ENCODE measurements at regions not wholly inside any gene's neighbourhood (a gene's known extent, or its start where the extent isn't known, plus 50 kb on each side); places are given as distances from the start of the nearest gene placed in this dataset.

GRCh38 chr20:41769592-41770018 lies 151.4 kb upstream of the CHD6 start:
- H3K79me1 ChIP-seq (ENCODE audit: low read depth, low read length): no peaks in the 10 kb centered on the region
- no peak overlapping the region for H2BK15ac ChIP-seq (ENCODE audit: low read length)
- peak overlapping the region; percentile 91; the same call in 1 of the 2 replicates for H2BK20ac ChIP-seq (ENCODE audit: low read length)
- H2AFZ ChIP-seq (ENCODE audit: low read length): peak overlapping the region; percentile 71; the same call in 1 of the 2 replicates
- H3K4ac ChIP-seq (replicated peaks; ENCODE audit: insufficient read length, low read depth, low read length): peak overlapping the region; percentile 16
- H2AK5ac ChIP-seq (ENCODE audit: low read depth, low read length): peak overlapping the region; percentile 66; the same call in 1 of the 2 replicates
- peak overlapping the region; percentile 93; the same call in 1 of the 2 replicates for H2BK12ac ChIP-seq (ENCODE audit: low read depth, low read length)
- H3K36me3 ChIP-seq (ENCODE audit: control insufficient read depth in 2 of 4, insufficient read depth in 4 of 4, low read length in 3 of 4): no peaks in the 10 kb centered on the region
- H4K20me1 ChIP-seq (replicated peaks in 1 of 2; ENCODE audit: control insufficient read depth in 1 of 2, insufficient read depth in 2 of 2, low read length in 2 of 2): no peaks in the 10 kb centered on the region
- no peak overlapping the region for H3K23ac ChIP-seq (ENCODE audit: insufficient read length)
- H3K9me3 ChIP-seq (ENCODE audit: insufficient read depth in 2 of 2, low read depth in 1 of 2, low read length in 1 of 2): no peaks in the 10 kb centered on the region
- 0 out of 2 replicates have a peak overlapping the region, but pooled peaks have one; percentile 67 for H3K18ac ChIP-seq (ENCODE audit: extremely low read depth, low read length)
- no peak overlapping the region; a peak in 1 of 7 replicates for H3K9ac ChIP-seq (replicated peaks in 1 of 4; ENCODE audit: extremely low read depth in 1 of 4, low read depth in 3 of 4, low read length in 3 of 4)
- H2BK120ac ChIP-seq (replicated peaks; ENCODE audit: low read depth, low read length): peak overlapping the region; percentile 58
- H4K5ac ChIP-seq (ENCODE audit: insufficient read length, low read depth, low read length): no peak overlapping the region
- no peak overlapping the region for H3K14ac ChIP-seq (ENCODE audit: insufficient read length)
- POLR2A ChIA-PET (ENCODE audit: partially characterized antibody): no interaction called here
- no peak overlapping the region for H4K8ac ChIP-seq (ENCODE audit: extremely low read depth, insufficient read depth, low read length)
- 47% methylated on average over 5 of the region's 5 CpGs; no CpG with 5 or more reads in 1 of the 2 experiments for WGBS, 2 experiments (ENCODE audit: extremely low coverage in 1 of 2, insufficient coverage in 1 of 2, insufficient read length in 1 of 2, insufficient replicate concordance in 2 of 2, low coverage in 1 of 2, low lambda C conversion rate in 2 of 2, missing lambda C conversion rate in 1 of 2)
- peak overlapping the region in 3 of 4 experiments; percentile 6 to 25 (median 11); a peak in 3 of 8 replicates for H3K4me3 ChIP-seq (ENCODE audit: extremely low read depth in 1 of 4, insufficient read depth in 2 of 4, low read depth in 3 of 4, low read length in 4 of 4)
- H3K4me2 ChIP-seq (ENCODE audit: insufficient read depth in 1 of 2, low read depth in 2 of 2, low read length in 2 of 2): peak overlapping the region; percentile 35 to 41
- peaks cover 0 to 12% (median 4%) of the 10 kb centered on the region in 4 experiments; a peak in 5 of 7 replicates for H3K4me1 ChIP-seq (replicated peaks in 1 of 4; ENCODE audit: control insufficient read depth in 3 of 4, insufficient read depth in 4 of 4, low read length in 3 of 4)
- H3K27me3 ChIP-seq (replicated peaks in 1 of 4; ENCODE audit: control insufficient read depth in 3 of 4, extremely low read depth in 1 of 4, insufficient read depth in 3 of 4, low read length in 3 of 4): no peaks in the 10 kb centered on the region
- peak overlapping the region; percentile 29; the same call in 1 of the 2 replicates for H2BK5ac ChIP-seq (ENCODE audit: low read depth, low read length)
- DNase-seq (ENCODE audit: low read depth in 1 of 2, low spot score in 2 of 2): peak; percentile 39 to 52
- H3K56ac ChIP-seq (replicated peaks; ENCODE audit: insufficient read length, low read depth, low read length): no peak overlapping the region
- peak overlapping the region; percentile 69 for H4K91ac ChIP-seq (replicated peaks; ENCODE audit: insufficient read length, low read length)
- CTCF ChIA-PET (ENCODE audit: partially characterized antibody): interaction anchor here (1.2 to 1.8 kb wide), 5 partner anchors 11 to 71 kb away, joined by 3 to 4 read pairs (median 3); no protein-coding TSS in a partner anchor
- peak; percentile 63 for FAIRE-seq
- peak overlapping the region; percentile 60 for H3K27ac ChIP-seq (ENCODE audit: low read depth, low read length)
- H3K79me2 ChIP-seq (ENCODE audit: control insufficient read depth in 1 of 2, insufficient read depth in 2 of 2, low read length in 2 of 2): no peaks in the 10 kb centered on the region
- no peaks in the 10 kb centered on the region for H3K23me2 ChIP-seq (ENCODE audit: low read depth, low read length)
- TF ChIP-seq BACH1 (IDR thresholded peaks at IDR 0.05; ENCODE audit: low read length) (no peak), JUN (IDR thresholded peaks at IDR 0.05; ENCODE audit: low read depth, low read length) (no peak), ATF2 (IDR thresholded peaks at IDR 0.05; ENCODE audit: low read length) (no peak), RBBP5 (IDR thresholded peaks at IDR 0.05; ENCODE audit: borderline replicate concordance, low read depth, low read length) (peak; percentile 64), SP1 (IDR thresholded peaks at IDR 0.05; ENCODE audit: low read depth, low read length) (peak; percentile 91), SP2 (IDR thresholded peaks at IDR 0.05; ENCODE audit: low read length) (no peak), NRF1 (IDR thresholded peaks at IDR 0.05; ENCODE audit: low read depth, low read length) (no peak), TAF1 (IDR thresholded peaks at IDR 0.05; ENCODE audit: low read depth, low read length) (0 out of 2 replicates have a peak, but pooled peaks have one; percentile 23), MAFK (IDR thresholded peaks at IDR 0.05; ENCODE audit: low read depth, low read length) (no peak), GABPA (IDR thresholded peaks at IDR 0.05; ENCODE audit: borderline replicate concordance, insufficient read depth, low read length) (no peak), SUZ12 (IDR thresholded peaks at IDR 0.05; ENCODE audit: low read length) (no peak), TEAD4 (IDR thresholded peaks at IDR 0.05; ENCODE audit: low read depth, low read length) (peak; percentile 81; the same call in 1 of the 2 replicates), CEBPB (IDR thresholded peaks at IDR 0.05; ENCODE audit: low read depth, low read length) (no peak)

Data from H1 (cell line).